Colonic mucosa (tissue), 4 donors: ENCODE measurements at regions not wholly inside any gene's neighbourhood (a gene's known extent, or its start where the extent isn't known, plus 50 kb on each side); places are given as distances from the start of the nearest gene placed in this dataset.

Experiments
- DNase-seq: peaks from one replicate; pipeline ENCODE4 v3.0.0-alpha.2; 2020
- H3K27ac ChIP-seq: fragments of 200-600 bp; one replicate; pipeline ENCODE4 v1.8.0; 2021
- H3K27me3 ChIP-seq: fragments of 200-600 bp; one replicate; pipeline ENCODE4 v1.8.0; 2021
- H3K36me3 ChIP-seq: fragments of 200-600 bp; one replicate; pipeline ENCODE4 v1.8.0; 2021
- H3K4me1 ChIP-seq: fragments of 200-600 bp; one replicate; pipeline ENCODE4 v1.8.0; 2021; ENCODE audit warnings: mild to moderate bottlenecking
- H3K4me3 ChIP-seq: fragments of 200-600 bp; one replicate; pipeline ENCODE4 v1.8.0; 2021
- H3K9ac ChIP-seq, 2 donors: one replicate each; pipeline ENCODE4 v1.7.0; 2013; ENCODE audit warnings: control low read depth in 2 of 2, low read depth in 2 of 2, low read length in 2 of 2
- H3K9me3 ChIP-seq: fragments of 200-600 bp; one replicate; pipeline ENCODE4 v1.8.0; 2021
- CTCF ChIP-seq: fragments of 200-600 bp; IDR thresholded peaks from one replicate; pipeline ENCODE4 v1.8.0; 2022; ENCODE audit warnings: antibody characterized with exemption, mild to moderate bottlenecking
- intact Hi-C: fragments of 100-400 bp; cut with DNase I; formaldehyde crosslinking; loops from one replicate; pipeline ENCODE4 v1.14.1; 2022
- donor health status: healthy.
- donor health status: DM: no; HTN: no; CAD: no.
- donor health status: DM: no; HTN: no; CAD: no.

GRCh38 chr6:87975561-87975960, 72.1 kb upstream of the SPACA1 start:
- no peaks in the 10 kb centered on the region for H3K36me3 ChIP-seq
- H3K27me3 ChIP-seq: no peaks in the 10 kb centered on the region
- no peak overlapping the region for H3K9ac ChIP-seq
- intact Hi-C loops: no loop called here
- H3K9me3 ChIP-seq: no peaks in the 10 kb centered on the region
- H3K4me3 ChIP-seq: no peak overlapping the region
- no peaks in the 10 kb centered on the region for H3K4me1 ChIP-seq
- no peak for TF ChIP-seq CTCF
- H3K27ac ChIP-seq: no peak overlapping the region
- no peak for DNase-seq

- Histone ChIP-seq H3K27me3 (peaks cover 4% of the 10 kb centered on the region), H3K4me1 (no peaks in the 10 kb centered on the region), H3K27ac (no peak overlapping the region), H3K4me3 (no peak overlapping the region), H3K9ac (no peak overlapping the region), H3K9me3 (no peaks in the 10 kb centered on the region), H3K36me3 (no peaks in the 10 kb centered on the region)
- intact Hi-C loops: no loop called here
- no peak for DNase-seq
- no peak for TF ChIP-seq CTCF
These were observed 75.4 kb upstream of the SPACA1 start for GRCh38 chr6:87972279-87972678.

- H3K9ac ChIP-seq: no peak overlapping the region
- no peak overlapping the region for H3K4me3 ChIP-seq
- H3K27me3 ChIP-seq: peaks cover 4% of the 10 kb centered on the region
- intact Hi-C loops: no loop called here
- no peaks in the 10 kb centered on the region for H3K36me3 ChIP-seq
- DNase-seq: no peak
- H3K27ac ChIP-seq: no peak overlapping the region
- TF ChIP-seq CTCF: no peak
- H3K9me3 ChIP-seq: no peaks in the 10 kb centered on the region
- H3K4me1 ChIP-seq: no peaks in the 10 kb centered on the region
These were observed 75.9 kb upstream of the SPACA1 start for GRCh38 chr6:87971605-87972262.

- intact Hi-C loops: no loop called here
- H3K36me3 ChIP-seq: no peaks in the 10 kb centered on the region
- no peak for TF ChIP-seq CTCF
- peak overlapping the region; percentile 16 for H3K4me3 ChIP-seq
- no peak overlapping the region for H3K9ac ChIP-seq
- no peaks in the 10 kb centered on the region for H3K4me1 ChIP-seq
- H3K27ac ChIP-seq: no peak overlapping the region
- peaks cover 4% of the 10 kb centered on the region for H3K27me3 ChIP-seq
- DNase-seq: peak; percentile 18
- no peaks in the 10 kb centered on the region for H3K9me3 ChIP-seq
These were observed 79.0 kb upstream of the SPACA1 start for GRCh38 chr6:87968435-87969278.

- peaks cover 4% of the 10 kb centered on the region for H3K27me3 ChIP-seq
- H3K27ac ChIP-seq: no peak overlapping the region
- H3K4me1 ChIP-seq: no peaks in the 10 kb centered on the region
- no peaks in the 10 kb centered on the region for H3K36me3 ChIP-seq
- no peaks in the 10 kb centered on the region for H3K9me3 ChIP-seq
- DNase-seq: no peak
- H3K4me3 ChIP-seq: no peak overlapping the region
- TF ChIP-seq CTCF: no peak
- H3K9ac ChIP-seq: no peak overlapping the region
- intact Hi-C loops: no loop called here
These were observed 81.8 kb upstream of the SPACA1 start for GRCh38 chr6:87965806-87966205.
